Tibial nerve (tissue), 4 donors: ENCODE measurements at regions not wholly inside any gene's neighbourhood (a gene's known extent, or its start where the extent isn't known, plus 50 kb on each side); places are given as distances from the start of the nearest gene placed in this dataset.

Experiments used
- CTCF ChIP-seq, 5 experiments: fragments of 200-600 bp in 3 of 5; fragments of 450-650 bp in 2 of 5; sonication (generic) in 3 of 5; IDR thresholded peaks; one replicate each; pipeline ENCODE4 v1.5.1; 2016 to 2019; ENCODE audit warnings: antibody characterized with exemption in 5 of 5, mild to moderate bottlenecking in 3 of 5, moderate library complexity in 2 of 5
- EP300 ChIP-seq, 2 donors: sonication (generic); formaldehyde crosslinking; IDR thresholded peaks; one replicate each; pipeline ENCODE4 v1.6.1; 2017; ENCODE audit warnings: antibody characterized with exemption in 2 of 2, mild to moderate bottlenecking in 1 of 2
- POLR2A ChIP-seq, 2 donors: fragments of 450-650 bp; IDR thresholded peaks; one replicate each; pipeline ENCODE4 v1.6.1; 2017; ENCODE audit warnings: antibody characterized with exemption in 2 of 2, mild to moderate bottlenecking in 2 of 2, moderate library complexity in 2 of 2

GRCh38 chr2:15766303-15766861 is 174.0 kb upstream of the MYCN start:
- TF ChIP-seq CTCF (IDR thresholded peaks at IDR 0.05) (no peak), POLR2A (IDR thresholded peaks at IDR 0.05) (no peak), EP300 (IDR thresholded peaks at IDR 0.05) (no peak)
